Liver (tissue), 7 donors: ENCODE measurements at regions not wholly inside any gene's neighbourhood (a gene's known extent, or its start where the extent isn't known, plus 50 kb on each side); places are given as distances from the start of the nearest gene placed in this dataset.

ENCODE experiments used
- DNase-seq: peaks from one replicate; pipeline ENCODE4 v3.0.0-alpha.2; 2017; ENCODE audit warnings: low spot score
- H3K27ac ChIP-seq, 2 donors: one replicate each; pipeline ENCODE4 v1.7.0; 2013; ENCODE audit warnings: inconsistent platforms in 2 of 2, low read length in 2 of 2, control low read depth in 1 of 2, low read depth in 1 of 2, mild to moderate bottlenecking in 1 of 2
- H3K27me3 ChIP-seq, 4 donors: one replicate each; pipeline versions ENCODE4 v1.6.1 to v1.7.0; 2013; ENCODE audit warnings: low read length in 3 of 4, inconsistent platforms in 1 of 4, mild to moderate bottlenecking in 1 of 4, moderate library complexity in 1 of 4; ENCODE audit not compliant: control insufficient read depth in 4 of 4, insufficient read depth in 4 of 4
- H3K36me3 ChIP-seq, 4 donors: one replicate each; pipeline versions ENCODE4 v1.6.1 to v1.7.0; 2013; ENCODE audit warnings: low read length in 3 of 4, mild to moderate bottlenecking in 3 of 4, low read depth in 1 of 4, moderate library complexity in 1 of 4; ENCODE audit not compliant: control insufficient read depth in 4 of 4, insufficient read depth in 3 of 4
- H3K4me1 ChIP-seq, 4 donors: one replicate each; pipeline versions ENCODE4 v1.6.1 to v1.7.0; 2013; ENCODE audit warnings: low read length in 3 of 4, mild to moderate bottlenecking in 3 of 4, moderate library complexity in 1 of 4; ENCODE audit not compliant: control insufficient read depth in 4 of 4, insufficient read depth in 4 of 4
- H3K4me3 ChIP-seq, 3 donors: one replicate each; pipeline versions ENCODE4 v1.6.1 to v1.7.0; 2013; ENCODE audit warnings: low read length in 3 of 3, control low read depth in 1 of 3, low read depth in 1 of 3, mild to moderate bottlenecking in 1 of 3
- H3K9ac ChIP-seq, 2 donors: one replicate each; pipeline ENCODE4 v1.7.0; 2013; ENCODE audit warnings: low read length in 2 of 2, mild to moderate bottlenecking in 2 of 2, moderate library complexity in 2 of 2, control low read depth in 1 of 2, low read depth in 1 of 2
- H3K9me3 ChIP-seq, 4 donors: one replicate each; pipeline versions ENCODE4 v1.6.1 to v1.7.0; 2013; ENCODE audit warnings: low read length in 3 of 4; ENCODE audit not compliant: control insufficient read depth in 4 of 4
- EGR1 ChIP-seq, 2 donors: IDR thresholded peaks; 2 replicates each; pipeline ENCODE4 v1.6.1; 2016 to 2018; ENCODE audit warnings: antibody characterized with exemption in 2 of 2, low read depth in 2 of 2
- FOXA1 ChIP-seq: IDR thresholded peaks from 2 replicates; pipeline ENCODE4 v1.6.1; 2016; ENCODE audit warnings: antibody characterized with exemption
- FOXA2 ChIP-seq: IDR thresholded peaks from 2 replicates; pipeline ENCODE4 v1.6.1; 2016; ENCODE audit warnings: antibody characterized with exemption
- GABPA ChIP-seq, 2 donors: IDR thresholded peaks in 1 of 2; conservative IDR thresholded peaks in 1 of 2; 2 replicates each; pipeline ENCODE4 v1.6.1; 2016; ENCODE audit warnings: antibody characterized with exemption in 2 of 2, mild to moderate bottlenecking in 1 of 2, moderate library complexity in 1 of 2
- HNF4G ChIP-seq: IDR thresholded peaks from 2 replicates; pipeline ENCODE4 v1.6.1; 2016; ENCODE audit warnings: antibody characterized with exemption
- JUND ChIP-seq, 2 donors: IDR thresholded peaks; 2 replicates each; pipeline ENCODE4 v1.6.1; 2016; ENCODE audit warnings: antibody characterized with exemption in 2 of 2
- NR2F2 ChIP-seq: IDR thresholded peaks from 2 replicates; pipeline ENCODE4 v1.6.1; 2016; ENCODE audit warnings: antibody characterized with exemption
- RAD21 ChIP-seq, 2 donors: IDR thresholded peaks; 2 replicates each; pipeline ENCODE4 v1.6.1; 2016; ENCODE audit warnings: antibody characterized with exemption in 2 of 2, mild to moderate bottlenecking in 2 of 2
- RXRA ChIP-seq, 2 donors: IDR thresholded peaks; 2 replicates each; pipeline ENCODE4 v1.6.1; 2017 to 2018; ENCODE audit warnings: antibody characterized with exemption in 2 of 2, mild to moderate bottlenecking in 1 of 2
- SP1 ChIP-seq: IDR thresholded peaks from 2 replicates; pipeline ENCODE4 v1.6.1; 2018; ENCODE audit warnings: antibody characterized with exemption, mild to moderate bottlenecking
- TAF1 ChIP-seq: conservative IDR thresholded peaks from 2 replicates; pipeline ENCODE4 v1.6.1; 2016; ENCODE audit warnings: antibody characterized with exemption, mild to moderate bottlenecking
- YY1 ChIP-seq: IDR thresholded peaks from 2 replicates; pipeline ENCODE4 v1.6.1; 2016; ENCODE audit warnings: antibody characterized with exemption, mild to moderate bottlenecking
- WGBS: extraction: QIAGEN DNeasy Blood & Tissue Kit; methylation state at CpG from one replicate; pipeline ENCODE4 v1.1.7; 2013; 5-methylcytosine and 5-hydroxymethylcytosine counted together
- TF ChIP-seq, protein P1 (sequence below): IDR thresholded peaks from 2 replicates; pipeline ENCODE4 v1.6.1; 2016; ENCODE audit warnings: antibody characterized with exemption
- TF ChIP-seq, protein P2 (sequence below): IDR thresholded peaks from 2 replicates; pipeline ENCODE4 v1.6.1; 2016; ENCODE audit warnings: antibody characterized with exemption
- TF ChIP-seq, protein P3 (sequence below): IDR thresholded peaks from 2 replicates; pipeline ENCODE4 v1.6.1; 2016; ENCODE audit warnings: antibody characterized with exemption, mild to moderate bottlenecking
- donor health status: healthy.
- donor health status: healthy.
- donor health status: healthy.
- donor health status: healthy.

DNA sequence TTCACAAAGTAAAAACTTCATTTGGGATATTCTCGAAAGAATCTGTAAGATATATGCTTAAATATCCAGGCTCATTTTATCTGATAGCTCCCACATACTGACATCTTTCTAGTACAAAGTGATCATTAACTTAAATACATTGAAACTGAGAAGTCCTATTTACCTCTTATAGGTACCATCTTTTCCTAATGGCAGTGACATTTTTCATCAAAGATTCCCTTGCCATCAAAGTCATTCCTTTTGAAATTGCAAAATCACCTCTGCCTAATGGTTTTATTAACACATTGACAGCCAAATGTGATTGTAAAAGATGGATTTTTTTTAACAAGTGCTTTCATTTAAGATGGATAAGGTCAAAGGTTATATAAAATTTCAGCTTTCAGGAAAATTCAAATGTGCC, 346.6 kb downstream of the MFSD1 start:
- TF ChIP-seq, protein P1, sequence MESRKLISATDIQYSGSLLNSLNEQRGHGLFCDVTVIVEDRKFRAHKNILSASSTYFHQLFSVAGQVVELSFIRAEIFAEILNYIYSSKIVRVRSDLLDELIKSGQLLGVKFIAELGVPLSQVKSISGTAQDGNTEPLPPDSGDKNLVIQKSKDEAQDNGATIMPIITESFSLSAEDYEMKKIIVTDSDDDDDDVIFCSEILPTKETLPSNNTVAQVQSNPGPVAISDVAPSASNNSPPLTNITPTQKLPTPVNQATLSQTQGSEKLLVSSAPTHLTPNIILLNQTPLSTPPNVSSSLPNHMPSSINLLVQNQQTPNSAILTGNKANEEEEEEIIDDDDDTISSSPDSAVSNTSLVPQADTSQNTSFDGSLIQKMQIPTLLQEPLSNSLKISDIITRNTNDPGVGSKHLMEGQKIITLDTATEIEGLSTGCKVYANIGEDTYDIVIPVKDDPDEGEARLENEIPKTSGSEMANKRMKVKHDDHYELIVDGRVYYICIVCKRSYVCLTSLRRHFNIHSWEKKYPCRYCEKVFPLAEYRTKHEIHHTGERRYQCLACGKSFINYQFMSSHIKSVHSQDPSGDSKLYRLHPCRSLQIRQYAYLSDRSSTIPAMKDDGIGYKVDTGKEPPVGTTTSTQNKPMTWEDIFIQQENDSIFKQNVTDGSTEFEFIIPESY = no peak
- TF ChIP-seq NR2F2 (no peak), JUND (IDR thresholded peaks at IDR 0.05) (no peak), RAD21 (IDR thresholded peaks at IDR 0.05) (no peak), YY1 (no peak), FOXA1 (no peak), EGR1 (IDR thresholded peaks at IDR 0.05; ENCODE audit: low read depth in 2 of 2) (no peak), FOXA2 (no peak), SP1 (no peak), HNF4G (no peak), GABPA (IDR thresholded peaks at IDR 0.05 in 1 of 2, conservative IDR thresholded peaks at IDR 0.05 in 1 of 2) (no peak)
- TF ChIP-seq, protein P2, sequence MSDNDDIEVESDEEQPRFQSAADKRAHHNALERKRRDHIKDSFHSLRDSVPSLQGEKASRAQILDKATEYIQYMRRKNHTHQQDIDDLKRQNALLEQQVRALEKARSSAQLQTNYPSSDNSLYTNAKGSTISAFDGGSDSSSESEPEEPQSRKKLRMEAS = no peak
- Histone ChIP-seq H3K27ac (no peak overlapping the region), H3K9ac (no peak overlapping the region), H3K9me3 (no peaks in the 10 kb centered on the region), H3K4me3 (no peak overlapping the region), H3K27me3 (no peaks in the 10 kb centered on the region), H3K36me3 (no peaks in the 10 kb centered on the region), H3K4me1 (no peaks in the 10 kb centered on the region)
- no peak for DNase-seq
- WGBS = 86% methylated on average over 1 of the region's 1 CpG

DNA sequence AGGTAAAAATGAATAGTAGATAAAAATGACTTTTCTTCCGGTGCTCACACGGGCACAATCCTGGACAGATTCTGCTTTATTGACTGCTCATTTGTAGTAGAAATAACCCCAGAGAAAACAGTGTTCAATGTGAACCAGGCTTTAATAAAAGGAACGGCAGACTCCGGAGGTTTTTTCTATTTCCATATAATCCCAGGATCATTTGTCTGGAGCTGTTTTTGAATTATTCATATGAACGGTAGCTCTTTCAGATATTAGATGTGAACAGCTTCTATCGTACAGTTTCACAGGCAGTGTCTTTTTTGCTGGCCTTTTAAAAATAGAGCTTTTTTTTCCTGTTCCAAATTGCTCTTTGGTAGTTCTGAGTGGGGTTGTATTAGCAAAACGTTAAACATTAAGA, 347.3 kb downstream of the MFSD1 start:
- no peak overlapping the region for H3K27ac ChIP-seq
- H3K9ac ChIP-seq = no peak overlapping the region
- no peaks in the 10 kb centered on the region for H3K9me3 ChIP-seq
- H3K36me3 ChIP-seq = no peaks in the 10 kb centered on the region
- H3K27me3 ChIP-seq = no peaks in the 10 kb centered on the region
- no peaks in the 10 kb centered on the region for H3K4me1 ChIP-seq
- H3K4me3 ChIP-seq = no peak overlapping the region
- 87% methylated on average over 7 of the region's 7 CpGs for WGBS
- TF ChIP-seq, protein P3, sequence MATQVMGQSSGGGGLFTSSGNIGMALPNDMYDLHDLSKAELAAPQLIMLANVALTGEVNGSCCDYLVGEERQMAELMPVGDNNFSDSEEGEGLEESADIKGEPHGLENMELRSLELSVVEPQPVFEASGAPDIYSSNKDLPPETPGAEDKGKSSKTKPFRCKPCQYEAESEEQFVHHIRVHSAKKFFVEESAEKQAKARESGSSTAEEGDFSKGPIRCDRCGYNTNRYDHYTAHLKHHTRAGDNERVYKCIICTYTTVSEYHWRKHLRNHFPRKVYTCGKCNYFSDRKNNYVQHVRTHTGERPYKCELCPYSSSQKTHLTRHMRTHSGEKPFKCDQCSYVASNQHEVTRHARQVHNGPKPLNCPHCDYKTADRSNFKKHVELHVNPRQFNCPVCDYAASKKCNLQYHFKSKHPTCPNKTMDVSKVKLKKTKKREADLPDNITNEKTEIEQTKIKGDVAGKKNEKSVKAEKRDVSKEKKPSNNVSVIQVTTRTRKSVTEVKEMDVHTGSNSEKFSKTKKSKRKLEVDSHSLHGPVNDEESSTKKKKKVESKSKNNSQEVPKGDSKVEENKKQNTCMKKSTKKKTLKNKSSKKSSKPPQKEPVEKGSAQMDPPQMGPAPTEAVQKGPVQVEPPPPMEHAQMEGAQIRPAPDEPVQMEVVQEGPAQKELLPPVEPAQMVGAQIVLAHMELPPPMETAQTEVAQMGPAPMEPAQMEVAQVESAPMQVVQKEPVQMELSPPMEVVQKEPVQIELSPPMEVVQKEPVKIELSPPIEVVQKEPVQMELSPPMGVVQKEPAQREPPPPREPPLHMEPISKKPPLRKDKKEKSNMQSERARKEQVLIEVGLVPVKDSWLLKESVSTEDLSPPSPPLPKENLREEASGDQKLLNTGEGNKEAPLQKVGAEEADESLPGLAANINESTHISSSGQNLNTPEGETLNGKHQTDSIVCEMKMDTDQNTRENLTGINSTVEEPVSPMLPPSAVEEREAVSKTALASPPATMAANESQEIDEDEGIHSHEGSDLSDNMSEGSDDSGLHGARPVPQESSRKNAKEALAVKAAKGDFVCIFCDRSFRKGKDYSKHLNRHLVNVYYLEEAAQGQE = no peak
- TF ChIP-seq YY1 (no peak), EGR1 (IDR thresholded peaks at IDR 0.05; ENCODE audit: low read depth in 2 of 2) (no peak), TAF1 (no peak), RXRA (IDR thresholded peaks at IDR 0.05) (no peak), SP1 (no peak), FOXA2 (no peak), RAD21 (IDR thresholded peaks at IDR 0.05) (no peak), HNF4G (no peak), NR2F2 (no peak), FOXA1 (no peak), GABPA (IDR thresholded peaks at IDR 0.05 in 1 of 2, conservative IDR thresholded peaks at IDR 0.05 in 1 of 2) (no peak)
- TF ChIP-seq, protein P2 = no peak
- TF ChIP-seq, protein P1 = no peak
- no peak for DNase-seq
